ENCODE measurements at regions not wholly inside any gene's neighbourhood (a gene's known extent, or its start where the extent isn't known, plus 50 kb on each side); places are given as distances from the start of the nearest gene placed in this dataset.

DNA sequence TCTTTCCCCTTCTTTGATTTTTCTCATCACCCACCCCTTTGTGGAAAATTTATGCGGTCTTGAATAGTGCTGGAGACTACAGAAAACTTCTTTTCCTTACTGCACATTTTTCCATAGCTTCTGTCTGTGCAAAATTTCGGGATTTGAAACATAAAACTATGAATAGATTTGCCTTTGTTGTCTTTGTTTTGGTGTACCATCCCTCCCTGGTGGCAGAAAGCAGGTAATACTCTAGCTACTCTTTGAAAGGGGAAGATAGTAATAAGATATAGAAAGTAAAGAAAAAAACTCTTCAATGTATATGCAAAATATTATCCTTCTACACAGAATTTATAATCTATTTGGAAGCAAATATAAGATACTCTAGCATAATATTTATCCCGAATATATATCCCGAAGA is 79.1 kb upstream of the LMO3 start:
- ATAC-seq: no peak
- H3K4me3 ChIP-seq: no peak overlapping the region
- intact Hi-C loops (cut with DNase I): no loop called here
- H3K9me3 ChIP-seq: no peaks in the 10 kb centered on the region
- DNase-seq: no peak
- H3K36me3 ChIP-seq: no peaks in the 10 kb centered on the region
- no peaks in the 10 kb centered on the region for H3K27me3 ChIP-seq
- H3K27ac ChIP-seq: no peak overlapping the region
- no peak for TF ChIP-seq POLR2A (IDR thresholded peaks at IDR 0.05)
- TF ChIP-seq, protein P1, sequence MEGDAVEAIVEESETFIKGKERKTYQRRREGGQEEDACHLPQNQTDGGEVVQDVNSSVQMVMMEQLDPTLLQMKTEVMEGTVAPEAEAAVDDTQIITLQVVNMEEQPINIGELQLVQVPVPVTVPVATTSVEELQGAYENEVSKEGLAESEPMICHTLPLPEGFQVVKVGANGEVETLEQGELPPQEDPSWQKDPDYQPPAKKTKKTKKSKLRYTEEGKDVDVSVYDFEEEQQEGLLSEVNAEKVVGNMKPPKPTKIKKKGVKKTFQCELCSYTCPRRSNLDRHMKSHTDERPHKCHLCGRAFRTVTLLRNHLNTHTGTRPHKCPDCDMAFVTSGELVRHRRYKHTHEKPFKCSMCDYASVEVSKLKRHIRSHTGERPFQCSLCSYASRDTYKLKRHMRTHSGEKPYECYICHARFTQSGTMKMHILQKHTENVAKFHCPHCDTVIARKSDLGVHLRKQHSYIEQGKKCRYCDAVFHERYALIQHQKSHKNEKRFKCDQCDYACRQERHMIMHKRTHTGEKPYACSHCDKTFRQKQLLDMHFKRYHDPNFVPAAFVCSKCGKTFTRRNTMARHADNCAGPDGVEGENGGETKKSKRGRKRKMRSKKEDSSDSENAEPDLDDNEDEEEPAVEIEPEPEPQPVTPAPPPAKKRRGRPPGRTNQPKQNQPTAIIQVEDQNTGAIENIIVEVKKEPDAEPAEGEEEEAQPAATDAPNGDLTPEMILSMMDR (IDR thresholded peaks at IDR 0.05): peak in 2 of 4 donors; percentile 6 to 19
- no peaks in the 10 kb centered on the region for H3K4me1 ChIP-seq
- 60% methylated on average over 4 of the region's 4 CpGs for WGBS (ENCODE audit: insufficient coverage, low coverage, low lambda C conversion rate, missing lambda C conversion rate)

DNA sequence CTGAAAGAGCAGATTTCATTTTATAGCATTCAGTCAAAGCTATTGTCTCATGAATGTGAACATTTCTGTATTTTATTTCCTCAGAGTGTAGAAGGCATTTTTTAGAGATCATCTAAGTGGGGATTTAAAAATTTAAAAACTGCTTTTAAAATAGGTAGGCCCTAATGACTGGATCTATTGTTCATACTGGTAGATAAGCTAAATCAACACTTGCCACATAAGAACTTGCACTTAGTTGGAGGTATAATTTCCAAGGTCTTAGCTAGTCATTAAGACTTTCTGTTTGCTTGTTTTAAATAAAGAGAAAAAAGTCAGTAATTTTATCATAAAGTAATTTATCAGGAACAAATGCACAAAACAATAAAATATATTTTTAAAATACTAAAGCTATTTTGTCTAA is 75.2 kb upstream of the LMO3 start:
- TF ChIP-seq POLR2A (IDR thresholded peaks at IDR 0.05): no peak
- TF ChIP-seq, protein P1 (IDR thresholded peaks at IDR 0.05): no peak
- Histone ChIP-seq H3K9me3 (no peaks in the 10 kb centered on the region), H3K4me3 (no peak overlapping the region), H3K4me1 (no peaks in the 10 kb centered on the region), H3K27me3 (no peaks in the 10 kb centered on the region), H3K27ac (no peak overlapping the region), H3K36me3 (no peaks in the 10 kb centered on the region)
- intact Hi-C loops (cut with DNase I): no loop called here
- no peak for ATAC-seq
- no peak for DNase-seq

DNA sequence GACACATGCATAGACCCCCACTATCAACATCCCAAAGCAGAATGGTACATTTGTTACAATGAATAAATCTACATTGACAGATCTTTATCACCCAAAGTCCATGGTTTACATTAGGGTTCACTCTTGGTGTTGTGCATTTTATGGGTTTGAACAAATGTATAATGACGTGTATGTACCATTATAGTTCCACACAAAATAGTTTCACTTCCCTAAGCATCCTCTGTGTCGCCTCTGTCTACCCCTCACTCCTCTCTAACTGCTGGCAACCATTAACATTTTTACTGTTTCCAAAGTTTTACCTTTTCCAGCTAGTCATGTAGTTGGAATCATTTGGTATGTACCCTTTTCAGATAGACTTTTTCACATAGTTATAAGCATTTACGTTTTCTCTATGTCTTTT is 69.5 kb upstream of the LMO3 start:
- intact Hi-C loops (cut with DNase I): no loop called here
- no peak overlapping the region for H3K4me3 ChIP-seq
- no peak overlapping the region for H3K27ac ChIP-seq
- TF ChIP-seq, protein P1 (IDR thresholded peaks at IDR 0.05): no peak
- no peak for TF ChIP-seq POLR2A (IDR thresholded peaks at IDR 0.05)
- no peak for DNase-seq
- H3K27me3 ChIP-seq: no peaks in the 10 kb centered on the region
- no peaks in the 10 kb centered on the region for H3K4me1 ChIP-seq
- WGBS (ENCODE audit: insufficient coverage, low coverage, low lambda C conversion rate, missing lambda C conversion rate): 31% methylated on average over 1 of the region's 3 CpGs
- no peaks in the 10 kb centered on the region for H3K36me3 ChIP-seq
- ATAC-seq: no peak
- no peaks in the 10 kb centered on the region for H3K9me3 ChIP-seq

DNA sequence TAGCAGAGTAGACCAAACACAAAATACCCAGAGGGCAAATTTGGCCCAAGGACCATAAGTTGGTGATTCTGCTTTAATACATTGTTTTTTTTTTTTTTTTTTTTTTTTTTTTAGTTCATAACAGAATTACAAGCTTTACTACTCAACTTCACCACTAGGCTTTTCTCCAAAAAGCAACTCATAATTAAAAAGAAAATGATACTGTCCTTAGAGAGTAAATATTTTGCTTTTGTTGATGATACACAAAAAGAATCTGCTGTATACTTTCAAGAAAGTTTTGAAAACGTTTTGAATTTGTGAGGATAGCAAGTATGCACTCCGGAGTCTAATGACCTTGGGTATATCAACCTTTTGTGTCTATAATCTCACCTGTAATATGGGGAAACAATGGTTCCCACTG is 68.9 kb upstream of the LMO3 start:
- no peak for DNase-seq
- H3K4me3 ChIP-seq: no peak overlapping the region
- ATAC-seq: no peak
- H3K9me3 ChIP-seq: no peaks in the 10 kb centered on the region
- intact Hi-C loops (cut with DNase I): no loop called here
- WGBS (ENCODE audit: insufficient coverage, low coverage, low lambda C conversion rate, missing lambda C conversion rate): 47% methylated on average over 2 of the region's 2 CpGs
- no peak for TF ChIP-seq POLR2A (IDR thresholded peaks at IDR 0.05)
- TF ChIP-seq, protein P1 (IDR thresholded peaks at IDR 0.05): no peak
- no peaks in the 10 kb centered on the region for H3K36me3 ChIP-seq
- no peaks in the 10 kb centered on the region for H3K4me1 ChIP-seq
- H3K27me3 ChIP-seq: no peaks in the 10 kb centered on the region
- no peak overlapping the region for H3K27ac ChIP-seq

DNA sequence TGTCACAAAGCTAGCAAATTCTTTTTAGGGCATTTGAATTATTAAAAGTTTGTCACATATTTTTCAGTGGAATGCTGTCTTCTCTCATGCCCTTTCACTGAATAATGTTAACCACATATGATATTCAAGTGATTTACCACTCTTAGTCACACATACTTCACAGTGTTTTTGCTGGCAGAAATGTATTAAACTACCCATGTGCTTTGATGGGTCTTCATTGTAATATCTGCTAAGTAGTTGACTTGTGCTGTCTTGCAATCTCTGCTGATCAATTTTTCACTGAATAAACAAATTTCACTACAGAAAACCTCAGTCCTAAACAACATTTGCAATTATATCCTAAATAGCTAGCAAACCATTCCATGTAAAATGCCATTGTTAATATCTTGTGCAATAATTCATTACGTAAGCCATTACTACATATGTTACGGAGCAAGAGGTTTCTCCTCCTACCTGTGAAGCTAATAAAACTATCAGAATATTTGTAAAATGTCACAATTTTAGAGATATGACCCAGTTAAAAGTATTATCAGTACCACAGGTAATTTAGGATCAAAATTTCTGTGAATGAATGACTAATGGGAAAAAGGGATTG is 64.6 kb upstream of the LMO3 start:
- no peak overlapping the region for H3K27ac ChIP-seq
- ATAC-seq (no peak), DNase-seq (no peak)
- H3K27me3 ChIP-seq: no peaks in the 10 kb centered on the region
- no peaks in the 10 kb centered on the region for H3K9me3 ChIP-seq
- 72% methylated on average over 2 of the region's 2 CpGs for WGBS (ENCODE audit: insufficient coverage, low coverage, low lambda C conversion rate, missing lambda C conversion rate)
- no peak for TF ChIP-seq POLR2A (IDR thresholded peaks at IDR 0.05)
- TF ChIP-seq, protein P1 (IDR thresholded peaks at IDR 0.05): no peak
- no peaks in the 10 kb centered on the region for H3K4me1 ChIP-seq
- no peak overlapping the region for H3K4me3 ChIP-seq
- H3K36me3 ChIP-seq: no peaks in the 10 kb centered on the region
- intact Hi-C loops (cut with DNase I): no loop called here

Data from right lobe of liver (tissue), 6 donors.